ENCODE measurements at regions not wholly inside any gene's neighbourhood (a gene's known extent, or its start where the extent isn't known, plus 50 kb on each side); places are given as distances from the start of the nearest gene placed in this dataset.

DNA sequence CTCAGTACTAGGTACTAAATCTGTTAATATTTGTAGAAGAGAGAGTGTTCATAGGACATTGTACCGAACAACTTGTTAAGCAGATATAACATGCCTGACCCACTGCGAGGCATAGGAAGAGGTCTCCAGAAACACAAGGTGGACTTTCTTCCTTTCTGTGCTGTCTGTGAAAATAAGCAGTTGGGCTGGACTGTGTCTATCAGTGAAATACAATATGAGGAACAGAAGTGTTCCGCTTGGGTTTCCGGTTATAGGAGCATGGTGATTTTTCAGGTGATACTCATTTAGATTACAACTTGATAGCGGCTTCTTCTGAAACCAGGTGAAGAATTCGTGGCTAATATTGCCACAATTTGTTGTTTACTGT is 60.9 kb upstream of the TLR4 start:
- TF ChIP-seq, protein P1, sequence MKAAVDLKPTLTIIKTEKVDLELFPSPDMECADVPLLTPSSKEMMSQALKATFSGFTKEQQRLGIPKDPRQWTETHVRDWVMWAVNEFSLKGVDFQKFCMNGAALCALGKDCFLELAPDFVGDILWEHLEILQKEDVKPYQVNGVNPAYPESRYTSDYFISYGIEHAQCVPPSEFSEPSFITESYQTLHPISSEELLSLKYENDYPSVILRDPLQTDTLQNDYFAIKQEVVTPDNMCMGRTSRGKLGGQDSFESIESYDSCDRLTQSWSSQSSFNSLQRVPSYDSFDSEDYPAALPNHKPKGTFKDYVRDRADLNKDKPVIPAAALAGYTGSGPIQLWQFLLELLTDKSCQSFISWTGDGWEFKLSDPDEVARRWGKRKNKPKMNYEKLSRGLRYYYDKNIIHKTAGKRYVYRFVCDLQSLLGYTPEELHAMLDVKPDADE (IDR thresholded peaks at IDR 0.05) = no peak
- TF ChIP-seq EZH2 (IDR thresholded peaks at IDR 0.05; ENCODE audit: low read depth, unreplicated experiment) (no peak), STAT1 (IDR thresholded peaks at IDR 0.05; ENCODE audit: unreplicated experiment) (no peak), ZNF331 (CRISPR knock-in tag; IDR thresholded peaks at IDR 0.05; ENCODE audit: low read depth) (no peak), NANOG (IDR thresholded peaks at IDR 0.05; ENCODE audit: borderline replicate concordance) (no peak), CREB1 (CRISPR knock-in tag; IDR thresholded peaks at IDR 0.05; ENCODE audit: low read depth) (no peak), CTCF (conservative IDR thresholded peaks at IDR 0.05; ENCODE audit: low read depth in 2 of 2) (no peak), ZNF114 (CRISPR knock-in tag; IDR thresholded peaks at IDR 0.05) (no peak), EZH2phosphoT487 (IDR thresholded peaks at IDR 0.05; ENCODE audit: unreplicated experiment) (no peak), POLR2AphosphoS5 (IDR thresholded peaks at IDR 0.05; ENCODE audit: low read depth) (no peak), JUNB (IDR thresholded peaks at IDR 0.05; ENCODE audit: unreplicated experiment) (no peak)
- TF ChIP-seq, protein P2, sequence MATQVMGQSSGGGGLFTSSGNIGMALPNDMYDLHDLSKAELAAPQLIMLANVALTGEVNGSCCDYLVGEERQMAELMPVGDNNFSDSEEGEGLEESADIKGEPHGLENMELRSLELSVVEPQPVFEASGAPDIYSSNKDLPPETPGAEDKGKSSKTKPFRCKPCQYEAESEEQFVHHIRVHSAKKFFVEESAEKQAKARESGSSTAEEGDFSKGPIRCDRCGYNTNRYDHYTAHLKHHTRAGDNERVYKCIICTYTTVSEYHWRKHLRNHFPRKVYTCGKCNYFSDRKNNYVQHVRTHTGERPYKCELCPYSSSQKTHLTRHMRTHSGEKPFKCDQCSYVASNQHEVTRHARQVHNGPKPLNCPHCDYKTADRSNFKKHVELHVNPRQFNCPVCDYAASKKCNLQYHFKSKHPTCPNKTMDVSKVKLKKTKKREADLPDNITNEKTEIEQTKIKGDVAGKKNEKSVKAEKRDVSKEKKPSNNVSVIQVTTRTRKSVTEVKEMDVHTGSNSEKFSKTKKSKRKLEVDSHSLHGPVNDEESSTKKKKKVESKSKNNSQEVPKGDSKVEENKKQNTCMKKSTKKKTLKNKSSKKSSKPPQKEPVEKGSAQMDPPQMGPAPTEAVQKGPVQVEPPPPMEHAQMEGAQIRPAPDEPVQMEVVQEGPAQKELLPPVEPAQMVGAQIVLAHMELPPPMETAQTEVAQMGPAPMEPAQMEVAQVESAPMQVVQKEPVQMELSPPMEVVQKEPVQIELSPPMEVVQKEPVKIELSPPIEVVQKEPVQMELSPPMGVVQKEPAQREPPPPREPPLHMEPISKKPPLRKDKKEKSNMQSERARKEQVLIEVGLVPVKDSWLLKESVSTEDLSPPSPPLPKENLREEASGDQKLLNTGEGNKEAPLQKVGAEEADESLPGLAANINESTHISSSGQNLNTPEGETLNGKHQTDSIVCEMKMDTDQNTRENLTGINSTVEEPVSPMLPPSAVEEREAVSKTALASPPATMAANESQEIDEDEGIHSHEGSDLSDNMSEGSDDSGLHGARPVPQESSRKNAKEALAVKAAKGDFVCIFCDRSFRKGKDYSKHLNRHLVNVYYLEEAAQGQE (IDR thresholded peaks at IDR 0.05; ENCODE audit: unreplicated experiment) = no peak
- TF ChIP-seq, protein P3, sequence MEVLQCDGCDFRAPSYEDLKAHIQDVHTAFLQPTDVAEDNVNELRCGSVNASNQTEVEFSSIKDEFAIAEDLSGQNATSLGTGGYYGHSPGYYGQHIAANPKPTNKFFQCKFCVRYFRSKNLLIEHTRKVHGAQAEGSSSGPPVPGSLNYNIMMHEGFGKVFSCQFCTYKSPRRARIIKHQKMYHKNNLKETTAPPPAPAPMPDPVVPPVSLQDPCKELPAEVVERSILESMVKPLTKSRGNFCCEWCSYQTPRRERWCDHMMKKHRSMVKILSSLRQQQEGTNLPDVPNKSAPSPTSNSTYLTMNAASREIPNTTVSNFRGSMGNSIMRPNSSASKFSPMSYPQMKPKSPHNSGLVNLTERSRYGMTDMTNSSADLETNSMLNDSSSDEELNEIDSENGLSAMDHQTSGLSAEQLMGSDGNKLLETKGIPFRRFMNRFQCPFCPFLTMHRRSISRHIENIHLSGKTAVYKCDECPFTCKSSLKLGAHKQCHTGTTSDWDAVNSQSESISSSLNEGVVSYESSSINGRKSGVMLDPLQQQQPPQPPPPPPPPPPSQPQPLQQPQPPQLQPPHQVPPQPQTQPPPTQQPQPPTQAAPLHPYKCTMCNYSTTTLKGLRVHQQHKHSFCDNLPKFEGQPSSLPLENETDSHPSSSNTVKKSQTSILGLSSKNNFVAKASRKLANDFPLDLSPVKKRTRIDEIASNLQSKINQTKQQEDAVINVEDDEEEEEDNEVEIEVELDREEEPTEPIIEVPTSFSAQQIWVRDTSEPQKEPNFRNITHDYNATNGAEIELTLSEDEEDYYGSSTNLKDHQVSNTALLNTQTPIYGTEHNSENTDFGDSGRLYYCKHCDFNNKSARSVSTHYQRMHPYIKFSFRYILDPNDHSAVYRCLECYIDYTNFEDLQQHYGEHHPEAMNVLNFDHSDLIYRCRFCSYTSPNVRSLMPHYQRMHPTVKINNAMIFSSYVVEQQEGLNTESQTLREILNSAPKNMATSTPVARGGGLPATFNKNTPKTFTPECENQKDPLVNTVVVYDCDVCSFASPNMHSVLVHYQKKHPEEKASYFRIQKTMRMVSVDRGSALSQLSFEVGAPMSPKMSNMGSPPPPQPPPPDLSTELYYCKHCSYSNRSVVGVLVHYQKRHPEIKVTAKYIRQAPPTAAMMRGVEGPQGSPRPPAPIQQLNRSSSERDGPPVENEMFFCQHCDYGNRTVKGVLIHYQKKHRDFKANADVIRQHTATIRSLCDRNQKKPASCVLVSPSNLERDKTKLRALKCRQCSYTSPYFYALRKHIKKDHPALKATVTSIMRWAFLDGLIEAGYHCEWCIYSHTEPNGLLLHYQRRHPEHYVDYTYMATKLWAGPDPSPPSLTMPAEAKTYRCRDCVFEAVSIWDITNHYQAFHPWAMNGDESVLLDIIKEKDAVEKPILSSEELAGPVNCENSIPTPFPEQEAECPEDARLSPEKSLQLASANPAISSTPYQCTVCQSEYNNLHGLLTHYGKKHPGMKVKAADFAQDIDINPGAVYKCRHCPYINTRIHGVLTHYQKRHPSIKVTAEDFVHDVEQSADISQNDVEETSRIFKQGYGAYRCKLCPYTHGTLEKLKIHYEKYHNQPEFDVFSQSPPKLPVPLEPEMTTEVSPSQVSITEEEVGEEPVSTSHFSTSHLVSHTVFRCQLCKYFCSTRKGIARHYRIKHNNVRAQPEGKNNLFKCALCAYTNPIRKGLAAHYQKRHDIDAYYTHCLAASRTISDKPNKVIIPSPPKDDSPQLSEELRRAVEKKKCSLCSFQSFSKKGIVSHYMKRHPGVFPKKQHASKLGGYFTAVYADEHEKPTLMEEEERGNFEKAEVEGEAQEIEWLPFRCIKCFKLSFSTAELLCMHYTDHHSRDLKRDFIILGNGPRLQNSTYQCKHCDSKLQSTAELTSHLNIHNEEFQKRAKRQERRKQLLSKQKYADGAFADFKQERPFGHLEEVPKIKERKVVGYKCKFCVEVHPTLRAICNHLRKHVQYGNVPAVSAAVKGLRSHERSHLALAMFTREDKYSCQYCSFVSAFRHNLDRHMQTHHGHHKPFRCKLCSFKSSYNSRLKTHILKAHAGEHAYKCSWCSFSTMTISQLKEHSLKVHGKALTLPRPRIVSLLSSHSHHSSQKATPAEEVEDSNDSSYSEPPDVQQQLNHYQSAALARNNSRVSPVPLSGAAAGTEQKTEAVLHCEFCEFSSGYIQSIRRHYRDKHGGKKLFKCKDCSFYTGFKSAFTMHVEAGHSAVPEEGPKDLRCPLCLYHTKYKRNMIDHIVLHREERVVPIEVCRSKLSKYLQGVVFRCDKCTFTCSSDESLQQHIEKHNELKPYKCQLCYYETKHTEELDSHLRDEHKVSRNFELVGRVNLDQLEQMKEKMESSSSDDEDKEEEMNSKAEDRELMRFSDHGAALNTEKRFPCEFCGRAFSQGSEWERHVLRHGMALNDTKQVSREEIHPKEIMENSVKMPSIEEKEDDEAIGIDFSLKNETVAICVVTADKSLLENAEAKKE (CRISPR knock-in tag; IDR thresholded peaks at IDR 0.05) = no peak
- ATAC-seq = no peak
- H3K4me1 ChIP-seq (ENCODE audit: insufficient read depth) = no peaks in the 10 kb centered on the region

More for the DNA sequence above, 60.9 kb upstream of the TLR4 start:
- H3F3A ChIP-seq (replicated peaks; ENCODE audit: low read depth) = no peaks in the 10 kb centered on the region
- 0 out of 2 replicates have a peak, but pooled peaks cover 7% of the 10 kb centered on the region for H3K9me2 ChIP-seq (ENCODE audit: insufficient read depth)
- Mint-ChIP-seq H3K4me3 (no peak overlapping the region), H3K36me3 (ENCODE audit: low read depth) (no peaks in the 10 kb centered on the region), H3K27ac (no peak overlapping the region), H3K4me1 (peaks cover 11% of the 10 kb centered on the region), H3K9me3 (no peaks in the 10 kb centered on the region; the same call in 2 of the 3 replicates), H3K27me3 (ENCODE audit: insufficient read depth, low read depth, poor library complexity) (peaks cover 4% of the 10 kb centered on the region)
- peak overlapping the region; percentile 32; the same call in 1 of the 2 replicates for H2AFZ ChIP-seq
- H3K27me3 ChIP-seq (ENCODE audit: insufficient read depth) = no peaks in the 10 kb centered on the region
- no peaks in the 10 kb centered on the region for H3K79me2 ChIP-seq (replicated peaks; ENCODE audit: insufficient read depth)
- no peak overlapping the region for H3K27ac ChIP-seq (ENCODE audit: low read depth)
- no peak overlapping the region for H3K4me3 ChIP-seq
- H4K20me1 ChIP-seq (replicated peaks; ENCODE audit: insufficient read depth) = no peaks in the 10 kb centered on the region
- no peak for DNase-seq (ENCODE audit: low spot score)
- H3K36me3 ChIP-seq (ENCODE audit: insufficient read depth) = no peaks in the 10 kb centered on the region
- H3K4me2 ChIP-seq = no peak overlapping the region
